B cell (primary cell): ENCODE measurements at regions not wholly inside any gene's neighbourhood (a gene's known extent, or its start where the extent isn't known, plus 50 kb on each side); places are given as distances from the start of the nearest gene placed in this dataset.

Experiments
- ATAC-seq: fragments of 200-7000 bp; cut with Tn5 transposase; one replicate; pipeline ENCODE4 v1.10.0; 2021; ENCODE audit warnings: low read depth, mild to moderate bottlenecking, moderate number of reproducible peaks, moderate library complexity
- CTCF ChIA-PET: fragments of 350-600 bp; sonication (Branson Sonifier 250); formaldehyde crosslinking; loops from one replicate; lab custom pipeline; 2021; ENCODE audit warnings: antibody characterized with exemption, inconsistent platforms; lab: Charles Lee
- POLR2A ChIA-PET: fragments of 350-600 bp; sonication (Branson Sonifier 250); formaldehyde crosslinking; loops from one replicate; lab custom pipeline; 2021; ENCODE audit warnings: antibody characterized with exemption; lab: Charles Lee
- DNase-seq: peaks from one replicate; pipeline ENCODE4 v3.0.0; 2013
- H2AFZ ChIP-seq: 2 replicates; pipeline ENCODE4 v1.6.1; 2012; ENCODE audit warnings: mild to moderate bottlenecking, low read depth, low read length; ENCODE audit not compliant: insufficient read depth, poor library complexity, severe bottlenecking
- H3K27ac ChIP-seq, 2 donors: 1 replicate in 1 of 2; 2 replicates in 1 of 2; pipeline ENCODE4 v1.5.1; 2012 to 2013; ENCODE audit warnings: low read length in 2 of 2, mild to moderate bottlenecking in 2 of 2, moderate library complexity in 1 of 2
- H3K27me3 ChIP-seq, 4 experiments: fragments of 200-600 bp in 1 of 4; sonication (generic) in 1 of 4; replicated peaks in 1 of 4; 1 replicate in 2 of 4; 2 replicates in 2 of 4; pipeline versions ENCODE4 v1.6.1 to v1.7.0; 2013 to 2016; ENCODE audit warnings: low read length in 3 of 4, mild to moderate bottlenecking in 2 of 4, mixed read lengths in 1 of 4, moderate library complexity in 1 of 4; ENCODE audit not compliant: insufficient read depth in 4 of 4, control insufficient read depth in 3 of 4; ENCODE audit errors: control extremely low read depth in 1 of 4
- H3K36me3 ChIP-seq, 2 experiments: replicated peaks in 1 of 2; 1 replicate in 1 of 2; 2 replicates in 1 of 2; pipeline versions ENCODE4 v1.6.1 to v1.7.1; 2013; ENCODE audit warnings: low read length in 1 of 2; ENCODE audit not compliant: insufficient read depth in 2 of 2, control insufficient read depth in 1 of 2; ENCODE audit errors: control extremely low read depth in 1 of 2, extremely low read depth in 1 of 2
- H3K4me1 ChIP-seq, 2 donors: fragments of 200-600 bp in 1 of 2; sonication (generic) in 1 of 2; 1 replicate in 1 of 2; 2 replicates in 1 of 2; pipeline versions ENCODE4 v1.5.1 to v1.6.1; 2013 to 2017; ENCODE audit warnings: low read length in 2 of 2; ENCODE audit not compliant: control insufficient read depth in 2 of 2, insufficient read depth in 2 of 2
- H3K4me2 ChIP-seq: replicated peaks from 2 replicates; pipeline ENCODE3; 2012; ENCODE audit warnings: mild to moderate bottlenecking, low read depth, low read length; ENCODE audit not compliant: poor library complexity, severe bottlenecking
- H3K4me3 ChIP-seq, 5 experiments: fragments of 200-600 bp in 1 of 5; sonication (generic) in 1 of 5; 1 replicate in 3 of 5; 2 replicates in 2 of 5; pipeline versions ENCODE4 v1.5.1 to v1.7.0; 2011 to 2016; ENCODE audit warnings: low read length in 4 of 5, mild to moderate bottlenecking in 4 of 5, low read depth in 2 of 5, control low read depth in 1 of 5, moderate library complexity in 1 of 5; ENCODE audit not compliant: insufficient read depth in 1 of 5; ENCODE audit errors: control extremely low read depth in 1 of 5, extremely low read depth in 1 of 5
- H3K79me2 ChIP-seq: fragments of 200-600 bp; sonication (generic); one replicate; pipeline ENCODE4 v1.6.0; 2016; ENCODE audit warnings: low read length; ENCODE audit not compliant: control insufficient read depth, insufficient read depth
- H3K9ac ChIP-seq: fragments of 200-600 bp; sonication (generic); 2 replicates; pipeline ENCODE4 v1.6.1; 2017; ENCODE audit warnings: mild to moderate bottlenecking, low read length, moderate library complexity
- H3K9me3 ChIP-seq, 3 donors: one replicate each; pipeline versions ENCODE4 v1.6.1 to v1.7.1; 2013; ENCODE audit warnings: low read length in 2 of 3; ENCODE audit not compliant: control insufficient read depth in 2 of 3, insufficient read depth in 1 of 3; ENCODE audit errors: control extremely low read depth in 1 of 3
- H4K20me1 ChIP-seq: 2 replicates; pipeline ENCODE4 v1.6.0; 2012; ENCODE audit warnings: mild to moderate bottlenecking, low read length; ENCODE audit not compliant: insufficient read depth, control insufficient read depth, poor library complexity, severe bottlenecking
- H3K27ac Mint-ChIP-seq: one replicate; pipeline ENCODE4 v1.8.0; 2021; ENCODE audit warnings: mixed read lengths
- H3K27me3 Mint-ChIP-seq: one replicate; pipeline ENCODE4 v1.8.0; 2021; ENCODE audit warnings: mixed read lengths
- H3K4me1 Mint-ChIP-seq: one replicate; pipeline ENCODE4 v1.8.0; 2021; ENCODE audit warnings: mixed read lengths
- H3K4me3 Mint-ChIP-seq: one replicate; pipeline ENCODE4 v1.8.0; 2021; ENCODE audit warnings: mixed read lengths
- H3K9me3 Mint-ChIP-seq: one replicate; pipeline ENCODE4 v1.8.0; 2022; ENCODE audit warnings: mixed read lengths; ENCODE audit not compliant: insufficient read depth
- CTCF ChIP-seq: fragments of 200-600 bp; IDR thresholded peaks from one replicate; pipeline ENCODE4 v1.8.0; 2022; ENCODE audit warnings: antibody characterized with exemption, mild to moderate bottlenecking
- EZH2 ChIP-seq: IDR thresholded peaks from 2 replicates; pipeline ENCODE4 v1.6.1; 2012; ENCODE audit warnings: borderline replicate concordance, low read depth, mild to moderate bottlenecking, moderate library complexity, low read length; ENCODE audit not compliant: insufficient read depth, poor library complexity, severe bottlenecking
- WGBS: methylation state at CpG from one replicate; pipeline ENCODE4 v1.1.5; 2013; ENCODE audit warnings: missing lambda C conversion rate; ENCODE audit not compliant: insufficient coverage; 5-methylcytosine and 5-hydroxymethylcytosine counted together
- intact Hi-C: fragments of 100-400 bp; cut with micrococcal nuclease; formaldehyde crosslinking; loops from one replicate; pipeline ENCODE4 v1.10.0; 2022

DNA sequence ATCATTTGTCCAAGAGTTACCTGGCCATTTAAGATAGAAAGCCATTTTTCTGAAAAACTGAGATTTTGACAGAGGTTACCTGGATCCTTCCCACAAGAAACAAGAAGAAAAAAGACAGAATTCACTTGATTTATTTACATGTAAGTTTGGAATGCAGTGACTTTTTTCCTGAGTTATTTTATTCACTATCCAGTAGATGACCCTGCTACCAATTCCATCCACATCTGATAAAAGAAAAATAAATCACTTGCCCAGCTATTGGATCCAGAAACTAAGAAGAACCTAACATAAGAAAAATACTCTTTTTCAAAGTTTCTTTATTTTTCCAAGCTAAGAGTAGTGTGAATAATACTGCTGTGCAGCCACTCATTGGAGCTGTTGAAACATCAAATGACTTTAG is 275.2 kb downstream of the CETN3 start:
- H3K9me3 ChIP-seq, result peaks cover 0 to 4% (median 0%) of the 10 kb centered on the region in 3 donors
- no peak overlapping the region for H3K4me2 ChIP-seq
- ChIA-PET CTCF (no interaction called here), POLR2A (no interaction called here)
- TF ChIP-seq EZH2 (no peak), CTCF (no peak)
- Mint-ChIP-seq H3K27me3 (peaks cover 12% of the 10 kb centered on the region), H3K9me3 (no peaks in the 10 kb centered on the region), H3K4me3 (no peak overlapping the region), H3K27ac (no peak overlapping the region), H3K4me1 (peaks cover 18% of the 10 kb centered on the region)
- no peak overlapping the region for H3K27ac ChIP-seq
- H3K27me3 ChIP-seq, result no peaks in the 10 kb centered on the region
- no peaks in the 10 kb centered on the region for H3K36me3 ChIP-seq
- intact Hi-C loops, result no loop called here
- no peak overlapping the region for H3K9ac ChIP-seq
- DNase-seq (no peak), ATAC-seq (no peak)
- H3K79me2 ChIP-seq, result no peaks in the 10 kb centered on the region
- peaks cover 11 to 19% of the 10 kb centered on the region in 2 donors for H3K4me1 ChIP-seq
- H2AFZ ChIP-seq, result no peak overlapping the region
- H3K4me3 ChIP-seq, result no peak overlapping the region
- H4K20me1 ChIP-seq, result no peaks in the 10 kb centered on the region

- CTCF ChIA-PET, result no interaction called here
- no peaks in the 10 kb centered on the region for H3K9me3 Mint-ChIP-seq
- peaks cover 11 to 19% of the 10 kb centered on the region in 2 donors for H3K4me1 ChIP-seq
- no peaks in the 10 kb centered on the region for H3K27me3 ChIP-seq
- peak overlapping the region; percentile 18 for H2AFZ ChIP-seq
- H3K9me3 ChIP-seq, result peaks cover 0 to 4% (median 0%) of the 10 kb centered on the region in 3 donors
- peaks cover 12% of the 10 kb centered on the region for H3K27me3 Mint-ChIP-seq
- no peak overlapping the region for H3K27ac Mint-ChIP-seq
- DNase-seq (no peak), ATAC-seq (no peak)
- H3K27ac ChIP-seq, result no peak overlapping the region
- H3K9ac ChIP-seq, result no peak overlapping the region
- no peaks in the 10 kb centered on the region for H3K36me3 ChIP-seq
- WGBS, result no CpG with 5 or more reads among the region's 2 CpGs
- intact Hi-C loops, result no loop called here
- no peaks in the 10 kb centered on the region for H3K79me2 ChIP-seq
- POLR2A ChIA-PET, result no interaction called here
- no peak overlapping the region for H3K4me2 ChIP-seq
- no peaks in the 10 kb centered on the region for H4K20me1 ChIP-seq
- peaks cover 18% of the 10 kb centered on the region for H3K4me1 Mint-ChIP-seq
- H3K4me3 ChIP-seq, result no peak overlapping the region
- no peak overlapping the region for H3K4me3 Mint-ChIP-seq
- TF ChIP-seq EZH2 (no peak), CTCF (no peak)
Measured at GRCh38 chr5:90133941-90134340, 275.6 kb downstream of the CETN3 start.
